PFSK-1 (cell line): ENCODE measurements at regions not wholly inside any gene's neighbourhood (a gene's known extent, or its start where the extent isn't known, plus 50 kb on each side); places are given as distances from the start of the nearest gene placed in this dataset.

ENCODE experiments used
- POLR2AphosphoS5 ChIP-seq: IDR thresholded peaks from 2 replicates; pipeline ENCODE4 v1.6.1; 2012; ENCODE audit warnings: low read depth, mild to moderate bottlenecking, control low read depth, low read length, moderate library complexity
- REST ChIP-seq, 2 experiments: IDR thresholded peaks; 2 replicates each; pipeline versions ENCODE4 v1.6.1 to v1.8.0; 2011 to 2012; ENCODE audit warnings: low read depth in 2 of 2, low read length in 2 of 2, control low read depth in 1 of 2, inconsistent platforms in 1 of 2, mild to moderate bottlenecking in 1 of 2, moderate library complexity in 1 of 2; ENCODE audit not compliant: insufficient read depth in 1 of 2
- TAF1 ChIP-seq: IDR thresholded peaks from 2 replicates; pipeline ENCODE4 v1.6.1; 2012; ENCODE audit warnings: low read length, control low read depth, borderline replicate concordance; ENCODE audit not compliant: insufficient read depth

GRCh38 chr21:27694667-27695066 is 727.8 kb upstream of the ADAMTS5 start:
- TF ChIP-seq TAF1 (no peak), REST (IDR thresholded peaks at IDR 0.05; ENCODE audit: insufficient read depth in 1 of 2, low read depth in 2 of 2, low read length in 2 of 2) (no peak), POLR2AphosphoS5 (no peak)
